HepG2 (cell line): ENCODE measurements at regions not wholly inside any gene's neighbourhood (a gene's known extent, or its start where the extent isn't known, plus 50 kb on each side); places are given as distances from the start of the nearest gene placed in this dataset.

ENCODE experiments used
- ATAC-seq: fragments of 200-7000 bp; cut with Tn5 transposase; 3 replicates; pipeline ENCODE4 v1.9.1; 2020; ENCODE audit warnings: mild to moderate bottlenecking, moderate library complexity
- BruUV-seq: library from RNA; stranded (reverse); fragments of 400-500 nt; replicated peaks from 2 replicates; lab custom pipeline; 2021; lab: Mats Ljungman, UMichigan
- CTCF ChIA-PET: fragments of 300-600 bp; formaldehyde crosslinking; extraction: SDS; loops from one replicate; lab custom pipeline; 2021; ENCODE audit warnings: low total read pairs, inconsistent platforms, low intra/inter-chr PET ratio; lab: Yijun Ruan, JAX
- POLR2A ChIA-PET: fragments of 350-600 bp; sonication (Branson Sonifier 250); formaldehyde crosslinking; loops from one replicate; lab custom pipeline; 2020; ENCODE audit warnings: antibody characterized with exemption, inconsistent platforms; lab: Yijun Ruan, JAX
- DNase-seq: peaks from one replicate; pipeline ENCODE4 v3.0.0-alpha.2; 2015; ENCODE audit warnings: low spot score
- FAIRE-seq: peaks from 3 replicates; lab custom pipeline; 2011; peaks lifted over from hg19 to GRCh38; lab: Jason Lieb, UNC
- H2AFZ ChIP-seq: one replicate; pipeline ENCODE4 v1.6.1; 2011; ENCODE audit warnings: low read length, inconsistent platforms
- H3K27ac ChIP-seq: fragments of 300-600 bp; 3 replicates; pipeline ENCODE4 v1.8.0; 2011; ENCODE audit warnings: mixed run types, mild to moderate bottlenecking, mixed read lengths, low read length, inconsistent platforms; ENCODE audit not compliant: insufficient read depth; ENCODE audit errors: extremely low read length
- H3K27me3 ChIP-seq, 2 experiments: fragments of 200-600 bp in 1 of 2; 2 replicates in 1 of 2; 3 replicates in 1 of 2; pipeline versions ENCODE4 v1.6.0 to v1.8.0; 2011; ENCODE audit warnings: low read length in 2 of 2, mild to moderate bottlenecking in 2 of 2, moderate library complexity in 2 of 2, inconsistent platforms in 1 of 2; ENCODE audit not compliant: insufficient read depth in 2 of 2, control insufficient read depth in 1 of 2
- H3K36me3 ChIP-seq, 2 experiments: fragments of 200-600 bp in 1 of 2; replicated peaks in 1 of 2; 2 replicates in 1 of 2; 3 replicates in 1 of 2; pipeline versions ENCODE4 v1.5.1 to v1.8.0; 2011; ENCODE audit warnings: low read length in 2 of 2, inconsistent platforms in 1 of 2; ENCODE audit not compliant: insufficient read depth in 2 of 2, control insufficient read depth in 1 of 2
- H3K4me1 ChIP-seq: 2 replicates; pipeline ENCODE4 v1.5.1; 2012; ENCODE audit warnings: low read length, inconsistent platforms; ENCODE audit not compliant: insufficient read depth
- H3K4me2 ChIP-seq: 2 replicates; pipeline ENCODE4 v1.6.0; 2011; ENCODE audit warnings: low read depth, low read length, inconsistent platforms
- H3K4me3 ChIP-seq, 3 experiments: fragments of 200-600 bp in 1 of 3; sonication (generic), shearing (Covaris generic) in 1 of 3; replicated peaks in 1 of 3; 2 replicates each; pipeline ENCODE4 v1.5.1; 2011 to 2016; ENCODE audit warnings: low read length in 3 of 3, inconsistent platforms in 2 of 3, low read depth in 2 of 3, mild to moderate bottlenecking in 2 of 3, control low read depth in 1 of 3, mixed read lengths in 1 of 3; ENCODE audit not compliant: insufficient read depth in 1 of 3
- H3K79me2 ChIP-seq: one replicate; pipeline ENCODE4 v1.6.1; 2011; ENCODE audit warnings: low read length, inconsistent platforms; ENCODE audit not compliant: insufficient read depth
- H3K9ac ChIP-seq: 2 replicates; pipeline ENCODE4 v1.6.0; 2011; ENCODE audit warnings: mild to moderate bottlenecking, low read depth, low read length, inconsistent platforms; ENCODE audit not compliant: insufficient read depth
- H3K9me3 ChIP-seq: 2 replicates; pipeline ENCODE4 v1.5.1; 2012; ENCODE audit warnings: mild to moderate bottlenecking, low read length
- H4K20me1 ChIP-seq: 2 replicates; pipeline ENCODE4 v1.6.0; 2011; ENCODE audit warnings: inconsistent platforms, mild to moderate bottlenecking, low read length, moderate library complexity; ENCODE audit not compliant: insufficient read depth
- EED ChIP-seq: sonication (generic); formaldehyde crosslinking; IDR thresholded peaks from 2 replicates; pipeline ENCODE4 v1.5.0; 2020; ENCODE audit warnings: mild to moderate bottlenecking, missing genetic modification reagents
- ETV5 ChIP-seq: IDR thresholded peaks from 2 replicates; pipeline ENCODE4 v1.6.1; 2018; ENCODE audit warnings: missing biosample characterization, missing genetic modification reagents, inconsistent platforms, borderline replicate concordance
- HNRNPK ChIP-seq: fragments of 200-400 bp; formaldehyde crosslinking; IDR thresholded peaks from 2 replicates; pipeline ENCODE4 v1.6.1; 2018; ENCODE audit warnings: low read length, low read depth, moderate library complexity, mild to moderate bottlenecking; ENCODE audit not compliant: poor library complexity, severe bottlenecking
- JDP2 ChIP-seq: sonication (generic); formaldehyde crosslinking; IDR thresholded peaks from 2 replicates; pipeline ENCODE4 v1.8.1; 2022; ENCODE audit warnings: missing genetic modification reagents, borderline replicate concordance
- KAT7 ChIP-seq: IDR thresholded peaks from 2 replicates; pipeline ENCODE4 v1.6.1; 2018; ENCODE audit warnings: borderline replicate concordance, missing compliant biosample characterization
- KDM1A ChIP-seq: IDR thresholded peaks from 2 replicates; pipeline ENCODE4 v1.6.1; 2016; ENCODE audit warnings: missing compliant biosample characterization
- KLF13 ChIP-seq: sonication (generic); formaldehyde crosslinking; IDR thresholded peaks from 2 replicates; pipeline ENCODE4 v1.4.0; 2020; ENCODE audit warnings: mild to moderate bottlenecking, missing genetic modification reagents
- NFIB ChIP-seq: sonication (generic); formaldehyde crosslinking; IDR thresholded peaks from 2 replicates; pipeline ENCODE4 v1.9.0; 2021; ENCODE audit warnings: missing genetic modification reagents, mild to moderate bottlenecking, borderline replicate concordance
- NFKB2 ChIP-seq: sonication (generic); formaldehyde crosslinking; IDR thresholded peaks from 2 replicates; pipeline ENCODE4 v1.4.0; 2020; ENCODE audit warnings: missing genetic modification reagents, borderline replicate concordance
- RCOR2 ChIP-seq: IDR thresholded peaks from 2 replicates; pipeline ENCODE4 v1.6.1; 2016; ENCODE audit warnings: missing biosample characterization, missing genetic modification reagents
- SNAI1 ChIP-seq: sonication (generic); formaldehyde crosslinking; IDR thresholded peaks from 2 replicates; pipeline ENCODE4 v1.5.0; 2020; ENCODE audit warnings: mild to moderate bottlenecking, missing genetic modification reagents, borderline replicate concordance
- SNAPC2 ChIP-seq: sonication (generic); formaldehyde crosslinking; IDR thresholded peaks from 2 replicates; pipeline ENCODE4 v1.8.1; 2022; ENCODE audit warnings: mild to moderate bottlenecking, missing genetic modification reagents
- ZNF329 ChIP-seq: sonication (generic); formaldehyde crosslinking; IDR thresholded peaks from 2 replicates; pipeline ENCODE4 v1.9.0; 2021; ENCODE audit warnings: low read depth, mild to moderate bottlenecking, missing genetic modification reagents
- ZNF441 ChIP-seq: sonication (generic); formaldehyde crosslinking; IDR thresholded peaks from 2 replicates; pipeline ENCODE4 v1.7.0; 2021; ENCODE audit warnings: missing genetic modification reagents, borderline replicate concordance
- ZNF451 ChIP-seq: sonication (generic); formaldehyde crosslinking; IDR thresholded peaks from 2 replicates; pipeline ENCODE4 v1.5.0; 2020; ENCODE audit warnings: mild to moderate bottlenecking, missing genetic modification reagents
- ZNF781 ChIP-seq: sonication (generic); formaldehyde crosslinking; IDR thresholded peaks from 2 replicates; pipeline ENCODE4 v1.5.1; 2020; ENCODE audit warnings: borderline replicate concordance, mild to moderate bottlenecking, missing genetic modification reagents; ENCODE audit errors: not compliant biosample characterization
- WGBS: methylation state at CpG from one replicate; pipeline ENCODE4 v1.1.6; 2017; ENCODE audit warnings: low lambda C conversion rate; 5-methylcytosine and 5-hydroxymethylcytosine counted together
- in situ Hi-C: cut with HindIII; loops from 2 replicates; pipeline ENCODE4 v1.10.0; 2017; ENCODE audit warnings: low pct_unique_long_range_greater_than_20kb; ENCODE audit not compliant: extremely low pct_ligation_motif_present
- intact Hi-C: fragments of 100-400 bp; cut with micrococcal nuclease; formaldehyde crosslinking; loops from one replicate; pipeline ENCODE4 v1.10.0; 2022; ENCODE audit not compliant: unreplicated experiment
- TF ChIP-seq, protein P1 (sequence below): sonication (generic); formaldehyde crosslinking; IDR thresholded peaks from 2 replicates; pipeline ENCODE4 v1.4.0; 2020; ENCODE audit warnings: missing genetic modification reagents, borderline replicate concordance

DNA sequence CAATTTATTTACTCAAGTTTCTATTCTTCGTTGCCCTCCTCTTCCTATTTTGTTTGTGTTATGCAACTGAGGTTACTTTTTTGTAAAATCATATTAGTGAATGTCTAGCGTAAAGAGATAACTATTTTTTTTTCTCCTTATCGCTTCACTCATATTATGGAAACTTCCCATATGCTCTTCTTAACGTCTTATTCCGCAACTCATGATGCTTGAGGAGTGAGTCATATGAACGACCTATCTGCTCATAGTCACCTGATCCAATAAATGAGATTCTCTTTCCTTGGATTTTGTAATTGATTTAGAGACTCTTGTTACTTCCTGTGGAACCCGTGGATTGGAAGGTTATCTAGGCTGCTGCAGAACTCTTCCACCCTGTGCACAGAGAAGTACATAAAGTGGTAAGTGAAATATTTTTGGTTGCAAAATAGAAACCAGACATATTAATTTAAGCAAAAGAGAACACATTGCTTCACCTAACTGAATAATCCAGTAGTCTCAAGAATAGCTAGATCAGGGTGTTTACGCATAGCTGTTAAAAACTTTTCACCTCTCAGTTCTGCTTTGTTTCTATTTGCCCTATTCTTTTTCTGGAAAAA lies 719.3 kb upstream of the SGO1 start:
- ATAC-seq = no peak
- Histone ChIP-seq H2AFZ (no peak overlapping the region), H3K9me3 (peaks cover 75% of the 10 kb centered on the region), H3K4me3 (no peak overlapping the region), H4K20me1 (no peaks in the 10 kb centered on the region), H3K4me2 (no peak overlapping the region), H3K27ac (no peak overlapping the region), H3K36me3 (no peaks in the 10 kb centered on the region), H3K27me3 (no peaks in the 10 kb centered on the region), H3K4me1 (no peaks in the 10 kb centered on the region), H3K9ac (no peak overlapping the region), H3K79me2 (no peaks in the 10 kb centered on the region)
- WGBS = 37% methylated on average over 8 of the region's 8 CpGs
- no TSS peak for BruUV-seq
- TF ChIP-seq KDM1A = no peak
- TF ChIP-seq KLF13 (CRISPR knock-in tag) = no peak
- TF ChIP-seq NFIB (CRISPR knock-in tag) = no peak
- no peak for TF ChIP-seq ZNF441
- no peak for FAIRE-seq
- intact Hi-C loops (no loop called here), in situ Hi-C loops (no loop called here)
- ChIA-PET POLR2A (no interaction called here), CTCF (no interaction called here)
- DNase-seq = no peak

DNA sequence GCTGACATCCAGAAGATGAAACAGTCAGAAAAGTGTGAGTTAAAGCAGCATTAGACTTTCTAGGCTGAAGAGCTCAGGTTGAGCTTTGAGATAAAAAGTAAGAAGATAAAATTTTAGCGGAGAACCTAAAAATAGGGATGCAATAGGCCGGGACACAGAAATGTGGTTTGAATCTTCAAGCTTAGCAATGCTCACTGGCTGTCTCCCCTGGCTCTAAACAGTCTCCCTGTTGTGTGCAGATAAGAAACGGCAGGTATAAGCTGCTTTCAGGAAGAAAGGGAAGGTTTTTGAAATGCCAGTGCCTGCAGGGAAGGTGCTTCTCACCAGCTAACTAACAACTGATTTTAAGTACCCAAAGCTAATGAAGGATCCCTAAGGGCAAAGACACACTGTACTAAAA lies 718.7 kb upstream of the SGO1 start:
- peaks cover 75% of the 10 kb centered on the region for H3K9me3 ChIP-seq
- TF ChIP-seq, protein P1, sequence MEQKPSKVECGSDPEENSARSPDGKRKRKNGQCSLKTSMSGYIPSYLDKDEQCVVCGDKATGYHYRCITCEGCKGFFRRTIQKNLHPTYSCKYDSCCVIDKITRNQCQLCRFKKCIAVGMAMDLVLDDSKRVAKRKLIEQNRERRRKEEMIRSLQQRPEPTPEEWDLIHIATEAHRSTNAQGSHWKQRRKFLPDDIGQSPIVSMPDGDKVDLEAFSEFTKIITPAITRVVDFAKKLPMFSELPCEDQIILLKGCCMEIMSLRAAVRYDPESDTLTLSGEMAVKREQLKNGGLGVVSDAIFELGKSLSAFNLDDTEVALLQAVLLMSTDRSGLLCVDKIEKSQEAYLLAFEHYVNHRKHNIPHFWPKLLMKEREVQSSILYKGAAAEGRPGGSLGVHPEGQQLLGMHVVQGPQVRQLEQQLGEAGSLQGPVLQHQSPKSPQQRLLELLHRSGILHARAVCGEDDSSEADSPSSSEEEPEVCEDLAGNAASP (CRISPR knock-in tag) = no peak
- TF ChIP-seq NFKB2 (CRISPR knock-in tag) (no peak), ETV5 (CRISPR knock-in tag) (no peak), RCOR2 (CRISPR knock-in tag) (no peak), HNRNPK (no peak), EED (CRISPR knock-in tag) (no peak), ZNF329 (CRISPR knock-in tag) (no peak), SNAI1 (no peak), ZNF781 (CRISPR knock-in tag) (no peak), SNAPC2 (CRISPR knock-in tag) (no peak), KAT7 (CRISPR knock-in tag) (no peak), JDP2 (no peak), ZNF451 (no peak)
- POLR2A ChIA-PET = no interaction called here
- H3K79me2 ChIP-seq = no peaks in the 10 kb centered on the region
- no peaks in the 10 kb centered on the region for H3K27me3 ChIP-seq
- H3K4me2 ChIP-seq = no peak overlapping the region
- no peak overlapping the region for H3K9ac ChIP-seq
- FAIRE-seq = no peak
- in situ Hi-C loops (no loop called here), intact Hi-C loops (no loop called here)
- BruUV-seq = no TSS peak
- WGBS = 32% methylated on average over 3 of the region's 3 CpGs
- no peaks in the 10 kb centered on the region for H4K20me1 ChIP-seq
- H3K27ac ChIP-seq = no peak overlapping the region
- H3K36me3 ChIP-seq = no peaks in the 10 kb centered on the region
- H3K4me3 ChIP-seq = no peak overlapping the region
- H3K4me1 ChIP-seq = no peaks in the 10 kb centered on the region
- no peak overlapping the region for H2AFZ ChIP-seq
- ATAC-seq = no peak
- no peak for DNase-seq
- CTCF ChIA-PET = no interaction called here
